Epithelial cell of esophagus (primary cell): ENCODE measurements at regions not wholly inside any gene's neighbourhood (a gene's known extent, or its start where the extent isn't known, plus 50 kb on each side); places are given as distances from the start of the nearest gene placed in this dataset.
A peak's percentile ranks its signal among the peaks of the same experiment; 100 is the strongest.

Source experiments
- DNase-seq: peaks from one replicate; pipeline ENCODE4 v3.0.0; 2010; ENCODE audit warnings: low read depth
- H3K4me3 ChIP-seq: 2 replicates; pipeline ENCODE4 v1.5.1; 2011; ENCODE audit warnings: mild to moderate bottlenecking, low read length, control low read depth
- TF ChIP-seq, protein P1 (sequence below): IDR thresholded peaks from 2 replicates; pipeline ENCODE4 v1.5.1; 2011; ENCODE audit warnings: low read depth, mild to moderate bottlenecking, low read length, control low read depth, inconsistent platforms; ENCODE audit not compliant: insufficient read depth; ENCODE audit errors: missing control alignments

- H3K4me3 ChIP-seq = no peak overlapping the region
- DNase-seq = peak; percentile 46
- TF ChIP-seq, protein P1, sequence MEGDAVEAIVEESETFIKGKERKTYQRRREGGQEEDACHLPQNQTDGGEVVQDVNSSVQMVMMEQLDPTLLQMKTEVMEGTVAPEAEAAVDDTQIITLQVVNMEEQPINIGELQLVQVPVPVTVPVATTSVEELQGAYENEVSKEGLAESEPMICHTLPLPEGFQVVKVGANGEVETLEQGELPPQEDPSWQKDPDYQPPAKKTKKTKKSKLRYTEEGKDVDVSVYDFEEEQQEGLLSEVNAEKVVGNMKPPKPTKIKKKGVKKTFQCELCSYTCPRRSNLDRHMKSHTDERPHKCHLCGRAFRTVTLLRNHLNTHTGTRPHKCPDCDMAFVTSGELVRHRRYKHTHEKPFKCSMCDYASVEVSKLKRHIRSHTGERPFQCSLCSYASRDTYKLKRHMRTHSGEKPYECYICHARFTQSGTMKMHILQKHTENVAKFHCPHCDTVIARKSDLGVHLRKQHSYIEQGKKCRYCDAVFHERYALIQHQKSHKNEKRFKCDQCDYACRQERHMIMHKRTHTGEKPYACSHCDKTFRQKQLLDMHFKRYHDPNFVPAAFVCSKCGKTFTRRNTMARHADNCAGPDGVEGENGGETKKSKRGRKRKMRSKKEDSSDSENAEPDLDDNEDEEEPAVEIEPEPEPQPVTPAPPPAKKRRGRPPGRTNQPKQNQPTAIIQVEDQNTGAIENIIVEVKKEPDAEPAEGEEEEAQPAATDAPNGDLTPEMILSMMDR = no peak
Observed at GRCh38 chr3:16031434-16031833, 143.0 kb upstream of the GALNT15 start.

DNA sequence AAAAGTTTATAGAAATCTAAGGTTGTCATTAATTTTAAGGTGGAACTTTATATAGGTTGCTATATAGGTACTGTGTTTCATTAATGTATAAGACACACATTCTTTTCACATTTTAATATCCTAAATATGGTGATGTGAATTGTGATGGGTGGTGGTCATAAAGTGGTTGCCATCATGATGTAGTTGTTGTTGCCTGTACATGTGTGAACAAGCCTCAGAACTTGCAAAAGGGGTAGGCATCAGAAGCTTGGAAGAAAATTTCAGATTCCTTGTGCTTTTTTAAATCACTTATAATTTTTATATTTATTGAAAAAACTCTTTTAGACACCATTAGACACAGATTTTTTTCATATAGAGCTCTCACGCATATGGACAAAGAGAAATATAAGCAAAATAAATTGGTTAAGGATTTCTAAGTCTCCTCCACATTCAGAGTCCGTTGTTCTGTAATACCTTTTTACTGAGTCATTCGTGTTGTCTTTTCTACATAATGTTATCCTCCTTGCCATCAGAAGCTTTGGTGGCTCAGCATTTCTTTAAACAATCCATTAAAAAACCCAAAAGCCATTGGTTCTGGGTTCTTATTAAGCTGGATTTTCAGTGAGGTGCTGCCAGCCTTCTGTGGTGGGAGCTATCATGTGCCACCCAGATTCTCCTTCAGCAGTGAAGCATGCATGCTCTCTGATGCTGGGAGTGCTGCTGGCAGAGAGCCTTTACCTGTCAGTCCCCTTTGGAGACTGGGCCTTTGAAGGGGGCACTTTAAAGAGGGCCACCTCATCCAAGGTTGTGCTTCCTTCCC, 140.4 kb upstream of the GALNT15 start:
- DNase-seq = peak; percentile 47
- H3K4me3 ChIP-seq = no peak overlapping the region
- TF ChIP-seq, protein P1 = no peak

- DNase-seq = no peak
- no peak overlapping the region for H3K4me3 ChIP-seq
- TF ChIP-seq, protein P1 = no peak
Observed at GRCh38 chr3:16040991-16041390, 133.5 kb upstream of the GALNT15 start.

- peak; percentile 75 for DNase-seq
- TF ChIP-seq, protein P1 = peak; percentile 79
- H3K4me3 ChIP-seq = peak overlapping the region; percentile 10
Observed at GRCh38 chr3:16048435-16049318, 125.8 kb upstream of the GALNT15 start.

DNA sequence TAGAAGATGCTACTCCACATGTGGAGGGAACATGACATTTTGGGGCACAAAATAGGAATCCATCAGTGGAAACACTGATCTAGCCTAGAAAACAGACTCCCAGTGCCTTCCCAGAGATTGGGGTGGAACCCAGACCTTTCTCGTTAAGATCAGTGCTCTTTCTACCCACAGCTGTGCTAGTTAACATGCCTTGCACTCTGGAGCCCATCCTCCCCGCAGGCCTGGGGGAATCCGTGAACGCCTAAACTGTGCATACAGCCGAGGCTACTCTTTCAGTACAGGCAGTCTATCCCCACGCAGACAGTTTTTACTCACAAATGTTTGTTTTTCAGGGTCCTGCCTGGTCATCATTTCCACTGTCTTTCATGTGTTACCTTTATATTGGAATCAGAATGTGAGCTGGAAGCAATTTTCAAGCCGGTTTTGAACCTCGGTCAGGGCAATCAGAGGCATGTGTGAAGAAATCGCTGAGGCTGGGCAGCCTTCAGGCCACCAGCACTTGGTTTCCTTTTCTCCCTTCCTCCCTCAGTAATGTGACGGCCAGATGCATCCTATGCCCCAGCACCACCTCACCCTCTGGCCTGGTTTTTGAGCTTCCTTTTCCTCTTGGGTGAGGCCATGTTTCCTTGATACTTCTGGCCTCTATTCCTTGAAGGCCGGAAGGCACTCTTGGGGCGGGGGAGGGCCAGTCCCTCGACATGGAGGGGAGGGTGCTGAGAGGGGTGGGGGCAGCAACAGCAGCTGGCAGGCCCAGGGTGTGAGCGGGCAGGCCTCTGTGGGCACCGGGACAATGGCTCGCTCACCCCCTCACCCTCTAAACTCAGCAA, 123.6 kb upstream of the GALNT15 start:
- DNase-seq = no peak
- no peak overlapping the region for H3K4me3 ChIP-seq
- TF ChIP-seq, protein P1 = no peak

- TF ChIP-seq, protein P1 = no peak
- H3K4me3 ChIP-seq = no peak overlapping the region
- no peak for DNase-seq
Observed at GRCh38 chr3:16051691-16052090, 122.8 kb upstream of the GALNT15 start.
